BE2C (cell line): ENCODE measurements at regions not wholly inside any gene's neighbourhood (a gene's known extent, or its start where the extent isn't known, plus 50 kb on each side); places are given as distances from the start of the nearest gene placed in this dataset.

Source experiments
- DNase-seq: peaks from one replicate; pipeline ENCODE4 v3.0.0-alpha.2; 2020
- H3K27me3 ChIP-seq: fragments of 250-450 bp; sonication (Bioruptor Pico); 2 replicates; pipeline ENCODE4 v1.5.1; 2020; ENCODE audit warnings: mild to moderate bottlenecking
- H3K36me3 ChIP-seq: fragments of 250-450 bp; sonication (Bioruptor Pico); 2 replicates; pipeline ENCODE4 v1.5.1; 2020; ENCODE audit warnings: mild to moderate bottlenecking
- H3K4me1 ChIP-seq: fragments of 250-450 bp; sonication (Bioruptor Pico); 2 replicates; pipeline ENCODE4 v1.5.1; 2020
- H3K4me3 ChIP-seq: 2 replicates; pipeline ENCODE4 v1.5.1; 2011; ENCODE audit warnings: low read depth, low read length
- H3K9me3 ChIP-seq: fragments of 250-450 bp; sonication (Bioruptor Pico); 2 replicates; pipeline ENCODE4 v1.5.1; 2020
- TF ChIP-seq, protein P1 (sequence below): IDR thresholded peaks from 2 replicates; pipeline ENCODE4 v1.5.1; 2012; ENCODE audit warnings: mild to moderate bottlenecking, low read depth, low read length

DNA sequence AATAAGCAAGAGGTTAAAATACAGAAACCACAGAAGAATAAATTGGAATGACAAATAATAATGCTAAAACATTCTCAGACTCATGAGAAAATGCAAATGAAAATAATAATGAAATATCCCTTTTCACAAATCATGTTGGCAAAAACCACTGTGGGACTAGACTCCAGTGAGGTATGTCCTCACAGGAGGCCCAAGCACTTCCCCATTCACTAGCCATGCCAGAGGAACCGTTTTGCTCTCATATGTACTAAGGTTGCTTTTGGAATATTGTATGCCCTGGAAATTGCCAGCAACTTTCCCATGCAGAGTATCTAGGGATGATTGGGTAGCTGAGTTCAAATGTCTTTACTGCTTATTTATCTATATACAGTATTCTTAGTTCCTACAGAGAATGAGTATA, 106.2 kb upstream of the CHORDC1 start:
- DNase-seq: no peak
- TF ChIP-seq, protein P1, sequence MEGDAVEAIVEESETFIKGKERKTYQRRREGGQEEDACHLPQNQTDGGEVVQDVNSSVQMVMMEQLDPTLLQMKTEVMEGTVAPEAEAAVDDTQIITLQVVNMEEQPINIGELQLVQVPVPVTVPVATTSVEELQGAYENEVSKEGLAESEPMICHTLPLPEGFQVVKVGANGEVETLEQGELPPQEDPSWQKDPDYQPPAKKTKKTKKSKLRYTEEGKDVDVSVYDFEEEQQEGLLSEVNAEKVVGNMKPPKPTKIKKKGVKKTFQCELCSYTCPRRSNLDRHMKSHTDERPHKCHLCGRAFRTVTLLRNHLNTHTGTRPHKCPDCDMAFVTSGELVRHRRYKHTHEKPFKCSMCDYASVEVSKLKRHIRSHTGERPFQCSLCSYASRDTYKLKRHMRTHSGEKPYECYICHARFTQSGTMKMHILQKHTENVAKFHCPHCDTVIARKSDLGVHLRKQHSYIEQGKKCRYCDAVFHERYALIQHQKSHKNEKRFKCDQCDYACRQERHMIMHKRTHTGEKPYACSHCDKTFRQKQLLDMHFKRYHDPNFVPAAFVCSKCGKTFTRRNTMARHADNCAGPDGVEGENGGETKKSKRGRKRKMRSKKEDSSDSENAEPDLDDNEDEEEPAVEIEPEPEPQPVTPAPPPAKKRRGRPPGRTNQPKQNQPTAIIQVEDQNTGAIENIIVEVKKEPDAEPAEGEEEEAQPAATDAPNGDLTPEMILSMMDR: no peak

GRCh38 chr11:90326647-90327046, 103.8 kb upstream of the CHORDC1 start:
- no peak for DNase-seq
- no peaks in the 10 kb centered on the region for H3K4me1 ChIP-seq
- H3K4me3 ChIP-seq: no peak overlapping the region
- TF ChIP-seq, protein P1: no peak
- no peaks in the 10 kb centered on the region for H3K27me3 ChIP-seq
- no peaks in the 10 kb centered on the region for H3K36me3 ChIP-seq
- no peaks in the 10 kb centered on the region for H3K9me3 ChIP-seq

More for the DNA sequence above, 106.2 kb upstream of the CHORDC1 start:
- Histone ChIP-seq H3K36me3 (no peaks in the 10 kb centered on the region), H3K4me3 (no peak overlapping the region), H3K4me1 (no peaks in the 10 kb centered on the region), H3K9me3 (no peaks in the 10 kb centered on the region), H3K27me3 (no peaks in the 10 kb centered on the region)

DNA sequence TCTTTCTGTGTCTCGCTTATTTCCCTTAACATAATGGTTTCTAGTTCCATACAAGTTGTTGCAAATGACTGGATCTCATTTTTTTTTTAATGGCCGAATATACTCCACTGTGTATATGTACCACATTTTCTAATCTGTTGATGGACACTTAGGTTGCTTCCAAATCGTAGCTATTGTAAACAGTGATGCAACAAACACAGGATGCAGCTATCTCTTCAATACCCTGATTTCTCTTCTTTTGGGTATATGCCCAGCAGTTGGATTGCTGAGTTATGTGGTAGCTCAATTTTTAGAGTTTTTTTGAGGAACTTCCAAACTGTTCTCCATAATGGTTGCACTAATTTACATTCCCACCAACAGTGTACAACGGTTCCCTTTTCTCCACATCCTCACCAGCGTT, 100.4 kb upstream of the CHORDC1 start:
- no peaks in the 10 kb centered on the region for H3K36me3 ChIP-seq
- no peak for DNase-seq
- H3K27me3 ChIP-seq: no peaks in the 10 kb centered on the region
- TF ChIP-seq, protein P1: no peak
- H3K9me3 ChIP-seq: no peaks in the 10 kb centered on the region
- H3K4me3 ChIP-seq: no peak overlapping the region
- no peaks in the 10 kb centered on the region for H3K4me1 ChIP-seq

DNA sequence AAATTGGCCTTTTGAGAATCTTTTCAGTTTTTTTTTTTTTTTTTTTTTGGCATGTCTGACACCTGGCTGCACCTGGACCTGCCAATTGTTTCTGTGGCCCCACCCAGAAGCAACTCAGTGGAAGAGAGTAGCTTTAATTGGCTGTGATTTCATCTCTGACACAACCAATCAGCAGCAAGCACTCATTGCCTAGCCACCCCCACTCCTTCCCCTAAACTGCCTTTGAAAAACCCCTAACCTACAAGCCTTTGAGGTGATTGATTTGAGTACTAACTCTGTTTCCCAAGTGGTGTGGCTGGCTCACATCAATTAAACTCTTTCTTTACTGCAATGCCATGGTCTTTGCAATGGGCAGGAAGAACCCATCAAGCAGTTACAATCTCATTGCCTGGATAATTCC, 98.2 kb upstream of the CHORDC1 start:
- Histone ChIP-seq H3K4me1 (no peaks in the 10 kb centered on the region), H3K9me3 (no peaks in the 10 kb centered on the region), H3K27me3 (no peaks in the 10 kb centered on the region), H3K36me3 (no peaks in the 10 kb centered on the region), H3K4me3 (no peak overlapping the region)
- no peak for DNase-seq
- TF ChIP-seq, protein P1: no peak

GRCh38 chr11:90318651-90319050, 95.8 kb upstream of the CHORDC1 start:
- H3K4me1 ChIP-seq: no peaks in the 10 kb centered on the region
- no peaks in the 10 kb centered on the region for H3K27me3 ChIP-seq
- no peaks in the 10 kb centered on the region for H3K36me3 ChIP-seq
- H3K4me3 ChIP-seq: no peak overlapping the region
- no peaks in the 10 kb centered on the region for H3K9me3 ChIP-seq
- no peak for DNase-seq
- TF ChIP-seq, protein P1: no peak

GRCh38 chr11:90310210-90310609, 87.4 kb upstream of the CHORDC1 start:
- TF ChIP-seq, protein P1: no peak
- Histone ChIP-seq H3K36me3 (no peaks in the 10 kb centered on the region), H3K9me3 (no peaks in the 10 kb centered on the region), H3K4me1 (no peaks in the 10 kb centered on the region), H3K4me3 (no peak overlapping the region), H3K27me3 (no peaks in the 10 kb centered on the region)
- DNase-seq: no peak
